ENCODE measurements at regions not wholly inside any gene's neighbourhood (a gene's known extent, or its start where the extent isn't known, plus 50 kb on each side); places are given as distances from the start of the nearest gene placed in this dataset.

DNA sequence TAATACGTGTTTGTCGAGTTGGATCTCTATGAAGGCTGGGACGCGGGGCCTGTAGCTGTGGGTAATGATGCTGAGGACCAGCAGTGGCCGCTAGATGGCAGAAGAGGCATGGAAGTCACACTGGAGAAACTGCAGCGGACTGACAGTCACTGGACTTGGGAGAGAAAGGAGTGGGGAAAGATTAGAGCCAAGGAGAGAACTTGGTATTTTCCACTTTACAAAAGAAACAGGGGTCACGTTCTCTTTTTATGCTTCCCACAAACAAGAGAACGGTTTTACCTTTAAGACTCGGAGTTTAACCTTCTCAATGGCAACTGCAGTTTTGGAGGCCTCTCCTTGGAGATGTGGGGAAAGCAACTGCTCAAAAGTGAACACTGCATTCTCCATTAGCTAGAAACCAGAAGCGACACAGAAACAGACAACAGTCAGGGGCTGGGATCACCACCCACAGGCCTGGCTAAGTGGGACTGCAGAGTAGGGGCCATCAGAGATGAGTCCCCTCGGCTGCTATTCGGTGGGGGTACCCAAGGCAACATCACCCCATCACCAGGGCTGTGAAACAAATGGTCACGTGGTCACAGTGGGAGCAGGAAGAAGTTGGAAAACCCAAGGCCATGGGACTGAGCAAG is 51.1 kb upstream of the EDEM3 start:
- peak; percentile 86 for TF ChIP-seq CTCF (IDR thresholded peaks at IDR 0.05; ENCODE audit: low read depth, low read length, poor library complexity, severe bottlenecking)
- no peak for TF ChIP-seq EZH2phosphoT487 (IDR thresholded peaks at IDR 0.05; ENCODE audit: borderline replicate concordance, low read length)

All from DOHH2 (cell line).